Panc1 (cell line): ENCODE measurements at regions not wholly inside any gene's neighbourhood (a gene's known extent, or its start where the extent isn't known, plus 50 kb on each side); places are given as distances from the start of the nearest gene placed in this dataset.

Source experiments
- ATAC-seq: fragments of 200-7000 bp; cut with Tn5 transposase; 2 replicates; pipeline ENCODE4 v1.9.1; 2020; ENCODE audit warnings: mild to moderate bottlenecking, moderate library complexity
- BruUV-seq: library from RNA; stranded (reverse); fragments of 400-500 nt; replicated peaks from 2 replicates; lab custom pipeline; 2021; lab: Mats Ljungman, UMichigan
- CTCF ChIA-PET: fragments of 300-600 bp; sonication (Branson Sonifier 250); formaldehyde crosslinking; loops from one replicate; lab custom pipeline; 2022; ENCODE audit warnings: antibody characterized with exemption; lab: Charles Lee
- POLR2A ChIA-PET: fragments of 300-600 bp; sonication (Branson Sonifier 250); formaldehyde crosslinking; loops from one replicate; lab custom pipeline; 2022; ENCODE audit warnings: antibody characterized with exemption; lab: Charles Lee
- DNase-seq: peaks from one replicate; pipeline ENCODE4 v3.0.0-alpha.2; 2010; ENCODE audit warnings: low read depth, low spot score
- H3K27ac ChIP-seq: 2 replicates; pipeline ENCODE4 v1.5.1; 2011; ENCODE audit warnings: mild to moderate bottlenecking, low read length, inconsistent platforms
- H3K27me3 ChIP-seq: fragments of 200-500 bp; sonication (Bioruptor generic); 2 replicates; pipeline ENCODE4 v1.6.0; 2014; ENCODE audit warnings: low read length, inconsistent platforms; ENCODE audit not compliant: control insufficient read depth, insufficient read depth
- H3K36me3 ChIP-seq: fragments of 200-500 bp; sonication (Bioruptor generic); 2 replicates; pipeline ENCODE4 v1.5.1; 2014; ENCODE audit warnings: inconsistent platforms, mild to moderate bottlenecking, low read length, moderate library complexity; ENCODE audit not compliant: control insufficient read depth, insufficient read depth
- H3K4me1 ChIP-seq: 2 replicates; pipeline ENCODE4 v1.5.1; 2011; ENCODE audit warnings: inconsistent platforms, mild to moderate bottlenecking, low read length, moderate library complexity; ENCODE audit not compliant: control insufficient read depth, insufficient read depth
- H3K4me3 ChIP-seq, 2 experiments: 2 replicates each; pipeline ENCODE4 v1.5.1; 2011 to 2012; ENCODE audit warnings: low read depth in 2 of 2, low read length in 2 of 2, mild to moderate bottlenecking in 2 of 2, inconsistent platforms in 1 of 2, moderate library complexity in 1 of 2
- H3K9me3 ChIP-seq: fragments of 200-500 bp; sonication (Bioruptor generic); 2 replicates; pipeline ENCODE4 v1.5.1; 2014; ENCODE audit warnings: low read depth, mild to moderate bottlenecking, inconsistent platforms, low read length, moderate library complexity; ENCODE audit not compliant: control insufficient read depth, insufficient read depth
- POLR2AphosphoS5 ChIP-seq: IDR thresholded peaks from 2 replicates; pipeline ENCODE4 v1.6.1; 2012; ENCODE audit warnings: mild to moderate bottlenecking, low read depth, low read length, moderate library complexity
- REST ChIP-seq, 2 experiments: IDR thresholded peaks; 2 replicates each; pipeline ENCODE4 v1.6.1; 2011 to 2012; ENCODE audit warnings: low read depth in 2 of 2, control low read depth in 1 of 2, low read length in 1 of 2, mild to moderate bottlenecking in 1 of 2, moderate library complexity in 1 of 2; ENCODE audit not compliant: insufficient read depth in 1 of 2
- SIN3A ChIP-seq: IDR thresholded peaks from 2 replicates; pipeline ENCODE4 v1.6.1; 2012; ENCODE audit warnings: low read depth, mild to moderate bottlenecking, low read length, moderate library complexity, borderline replicate concordance; ENCODE audit not compliant: insufficient read depth
- TCF7L2 ChIP-seq: IDR thresholded peaks from 2 replicates; pipeline ENCODE4 v1.6.1; 2011; ENCODE audit warnings: mild to moderate bottlenecking, low read depth, low read length, inconsistent platforms
- in situ Hi-C: cut with HindIII; loops from 2 replicates; pipeline ENCODE4 v1.10.0; 2016; ENCODE audit warnings: low sequenced_read_pairs, low pct_unique_long_range_greater_than_20kb
- intact Hi-C: fragments of 100-400 bp; cut with micrococcal nuclease; formaldehyde crosslinking; loops from one replicate; pipeline ENCODE4 v1.10.0; 2022; ENCODE audit not compliant: unreplicated experiment
- TF ChIP-seq, protein P1 (sequence below): fragments of 450-650 bp; IDR thresholded peaks from 2 replicates; pipeline ENCODE4 v1.5.1; 2017; ENCODE audit warnings: mild to moderate bottlenecking

DNA sequence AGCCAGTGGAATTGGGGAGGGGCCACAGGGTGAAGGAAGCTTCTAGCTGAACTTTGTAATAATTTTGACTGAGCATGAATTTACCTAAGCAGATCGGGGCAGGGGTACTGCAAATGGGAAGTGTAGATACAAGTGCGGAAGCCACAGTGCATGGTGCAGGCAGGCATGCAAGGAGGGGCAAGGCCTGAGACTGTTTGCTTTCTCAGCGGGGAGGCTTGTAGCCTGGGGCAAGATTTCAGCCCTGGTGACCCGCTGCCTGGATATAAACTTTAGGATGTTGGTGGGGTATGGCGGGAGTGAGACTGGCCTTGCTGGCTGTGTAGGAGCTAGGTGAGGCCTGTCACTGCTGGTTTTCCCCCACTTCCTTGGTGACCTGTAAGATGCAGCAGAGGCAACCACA, 266.4 kb upstream of the PREP start:
- ATAC-seq (no peak), DNase-seq (no peak)
- Histone ChIP-seq H3K27ac (no peak overlapping the region), H3K4me1 (no peaks in the 10 kb centered on the region), H3K27me3 (no peaks in the 10 kb centered on the region), H3K4me3 (no peak overlapping the region), H3K9me3 (no peaks in the 10 kb centered on the region; the same call in 1 of the 2 replicates), H3K36me3 (no peaks in the 10 kb centered on the region)
- ChIA-PET CTCF (no interaction called here), POLR2A (no interaction called here)
- in situ Hi-C loops (no loop called here), intact Hi-C loops (no loop called here)
- TF ChIP-seq REST (IDR thresholded peaks at IDR 0.05; ENCODE audit: insufficient read depth in 1 of 2, low read depth in 2 of 2, low read length in 1 of 2) (no peak), POLR2AphosphoS5 (no peak), SIN3A (no peak), TCF7L2 (no peak)
- TF ChIP-seq, protein P1, sequence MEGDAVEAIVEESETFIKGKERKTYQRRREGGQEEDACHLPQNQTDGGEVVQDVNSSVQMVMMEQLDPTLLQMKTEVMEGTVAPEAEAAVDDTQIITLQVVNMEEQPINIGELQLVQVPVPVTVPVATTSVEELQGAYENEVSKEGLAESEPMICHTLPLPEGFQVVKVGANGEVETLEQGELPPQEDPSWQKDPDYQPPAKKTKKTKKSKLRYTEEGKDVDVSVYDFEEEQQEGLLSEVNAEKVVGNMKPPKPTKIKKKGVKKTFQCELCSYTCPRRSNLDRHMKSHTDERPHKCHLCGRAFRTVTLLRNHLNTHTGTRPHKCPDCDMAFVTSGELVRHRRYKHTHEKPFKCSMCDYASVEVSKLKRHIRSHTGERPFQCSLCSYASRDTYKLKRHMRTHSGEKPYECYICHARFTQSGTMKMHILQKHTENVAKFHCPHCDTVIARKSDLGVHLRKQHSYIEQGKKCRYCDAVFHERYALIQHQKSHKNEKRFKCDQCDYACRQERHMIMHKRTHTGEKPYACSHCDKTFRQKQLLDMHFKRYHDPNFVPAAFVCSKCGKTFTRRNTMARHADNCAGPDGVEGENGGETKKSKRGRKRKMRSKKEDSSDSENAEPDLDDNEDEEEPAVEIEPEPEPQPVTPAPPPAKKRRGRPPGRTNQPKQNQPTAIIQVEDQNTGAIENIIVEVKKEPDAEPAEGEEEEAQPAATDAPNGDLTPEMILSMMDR, result no peak
- no TSS peak for BruUV-seq

DNA sequence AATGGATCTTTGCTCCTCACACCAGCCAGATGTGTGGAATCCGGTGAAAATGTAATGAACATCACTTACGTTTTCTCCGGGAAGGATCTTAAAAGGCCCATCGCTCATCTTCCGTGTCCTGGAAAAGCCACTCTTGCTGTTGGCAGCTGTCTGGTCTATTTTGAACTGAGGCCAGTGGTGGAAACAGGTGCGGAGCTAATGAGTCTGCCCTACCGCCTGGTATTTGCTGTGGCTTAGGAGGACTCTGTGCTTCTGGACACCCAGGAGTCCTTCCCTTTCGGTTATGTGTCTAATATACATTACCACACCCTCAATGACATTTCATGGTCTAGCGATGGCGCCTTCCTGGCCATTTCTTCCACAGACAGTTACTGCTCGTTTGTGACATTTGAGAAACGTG, 264.2 kb upstream of the PREP start:
- in situ Hi-C loops, result no loop called here
- CTCF ChIA-PET, result no interaction called here
- Histone ChIP-seq H3K27me3 (no peaks in the 10 kb centered on the region), H3K4me3 (no peak overlapping the region), H3K27ac (no peak overlapping the region), H3K4me1 (no peaks in the 10 kb centered on the region), H3K36me3 (no peaks in the 10 kb centered on the region), H3K9me3 (no peaks in the 10 kb centered on the region; the same call in 1 of the 2 replicates)
- intact Hi-C loops, result no loop called here
- no TSS peak for BruUV-seq
- DNase-seq (no peak), ATAC-seq (no peak)
- POLR2A ChIA-PET, result no interaction called here
- no peak for TF ChIP-seq TCF7L2
- TF ChIP-seq POLR2AphosphoS5, result no peak
- TF ChIP-seq, protein P1, result no peak
- no peak for TF ChIP-seq REST (IDR thresholded peaks at IDR 0.05; ENCODE audit: insufficient read depth in 1 of 2, low read depth in 2 of 2, low read length in 1 of 2)
- no peak for TF ChIP-seq SIN3A
